B cell (primary cell): ENCODE measurements at regions not wholly inside any gene's neighbourhood (a gene's known extent, or its start where the extent isn't known, plus 50 kb on each side); places are given as distances from the start of the nearest gene placed in this dataset.

Experiments used
- ATAC-seq: fragments of 200-7000 bp; cut with Tn5 transposase; one replicate; pipeline ENCODE4 v1.10.0; 2021; ENCODE audit warnings: low read depth, mild to moderate bottlenecking, moderate number of reproducible peaks, moderate library complexity
- CTCF ChIA-PET: fragments of 350-600 bp; sonication (Branson Sonifier 250); formaldehyde crosslinking; loops from one replicate; lab custom pipeline; 2021; ENCODE audit warnings: antibody characterized with exemption, inconsistent platforms; lab: Charles Lee
- POLR2A ChIA-PET: fragments of 350-600 bp; sonication (Branson Sonifier 250); formaldehyde crosslinking; loops from one replicate; lab custom pipeline; 2021; ENCODE audit warnings: antibody characterized with exemption; lab: Charles Lee
- DNase-seq: peaks from one replicate; pipeline ENCODE4 v3.0.0; 2013
- H2AFZ ChIP-seq: 2 replicates; pipeline ENCODE4 v1.6.1; 2012; ENCODE audit warnings: mild to moderate bottlenecking, low read depth, low read length; ENCODE audit not compliant: insufficient read depth, poor library complexity, severe bottlenecking
- H3K27ac ChIP-seq, 2 donors: 1 replicate in 1 of 2; 2 replicates in 1 of 2; pipeline ENCODE4 v1.5.1; 2012 to 2013; ENCODE audit warnings: low read length in 2 of 2, mild to moderate bottlenecking in 2 of 2, moderate library complexity in 1 of 2
- H3K27me3 ChIP-seq, 4 experiments: fragments of 200-600 bp in 1 of 4; sonication (generic) in 1 of 4; replicated peaks in 1 of 4; 1 replicate in 2 of 4; 2 replicates in 2 of 4; pipeline versions ENCODE4 v1.6.1 to v1.7.0; 2013 to 2016; ENCODE audit warnings: low read length in 3 of 4, mild to moderate bottlenecking in 2 of 4, mixed read lengths in 1 of 4, moderate library complexity in 1 of 4; ENCODE audit not compliant: insufficient read depth in 4 of 4, control insufficient read depth in 3 of 4; ENCODE audit errors: control extremely low read depth in 1 of 4
- H3K36me3 ChIP-seq, 2 experiments: replicated peaks in 1 of 2; 1 replicate in 1 of 2; 2 replicates in 1 of 2; pipeline versions ENCODE4 v1.6.1 to v1.7.1; 2013; ENCODE audit warnings: low read length in 1 of 2; ENCODE audit not compliant: insufficient read depth in 2 of 2, control insufficient read depth in 1 of 2; ENCODE audit errors: control extremely low read depth in 1 of 2, extremely low read depth in 1 of 2
- H3K4me1 ChIP-seq, 2 donors: fragments of 200-600 bp in 1 of 2; sonication (generic) in 1 of 2; 1 replicate in 1 of 2; 2 replicates in 1 of 2; pipeline versions ENCODE4 v1.5.1 to v1.6.1; 2013 to 2017; ENCODE audit warnings: low read length in 2 of 2; ENCODE audit not compliant: control insufficient read depth in 2 of 2, insufficient read depth in 2 of 2
- H3K4me2 ChIP-seq: replicated peaks from 2 replicates; pipeline ENCODE3; 2012; ENCODE audit warnings: mild to moderate bottlenecking, low read depth, low read length; ENCODE audit not compliant: poor library complexity, severe bottlenecking
- H3K4me3 ChIP-seq, 5 experiments: fragments of 200-600 bp in 1 of 5; sonication (generic) in 1 of 5; 1 replicate in 3 of 5; 2 replicates in 2 of 5; pipeline versions ENCODE4 v1.5.1 to v1.7.0; 2011 to 2016; ENCODE audit warnings: low read length in 4 of 5, mild to moderate bottlenecking in 4 of 5, low read depth in 2 of 5, control low read depth in 1 of 5, moderate library complexity in 1 of 5; ENCODE audit not compliant: insufficient read depth in 1 of 5; ENCODE audit errors: control extremely low read depth in 1 of 5, extremely low read depth in 1 of 5
- H3K79me2 ChIP-seq: fragments of 200-600 bp; sonication (generic); one replicate; pipeline ENCODE4 v1.6.0; 2016; ENCODE audit warnings: low read length; ENCODE audit not compliant: control insufficient read depth, insufficient read depth
- H3K9ac ChIP-seq: fragments of 200-600 bp; sonication (generic); 2 replicates; pipeline ENCODE4 v1.6.1; 2017; ENCODE audit warnings: mild to moderate bottlenecking, low read length, moderate library complexity
- H3K9me3 ChIP-seq, 3 donors: one replicate each; pipeline versions ENCODE4 v1.6.1 to v1.7.1; 2013; ENCODE audit warnings: low read length in 2 of 3; ENCODE audit not compliant: control insufficient read depth in 2 of 3, insufficient read depth in 1 of 3; ENCODE audit errors: control extremely low read depth in 1 of 3
- H4K20me1 ChIP-seq: 2 replicates; pipeline ENCODE4 v1.6.0; 2012; ENCODE audit warnings: mild to moderate bottlenecking, low read length; ENCODE audit not compliant: insufficient read depth, control insufficient read depth, poor library complexity, severe bottlenecking
- H3K27ac Mint-ChIP-seq: one replicate; pipeline ENCODE4 v1.8.0; 2021; ENCODE audit warnings: mixed read lengths
- H3K27me3 Mint-ChIP-seq: one replicate; pipeline ENCODE4 v1.8.0; 2021; ENCODE audit warnings: mixed read lengths
- H3K4me1 Mint-ChIP-seq: one replicate; pipeline ENCODE4 v1.8.0; 2021; ENCODE audit warnings: mixed read lengths
- H3K4me3 Mint-ChIP-seq: one replicate; pipeline ENCODE4 v1.8.0; 2021; ENCODE audit warnings: mixed read lengths
- H3K9me3 Mint-ChIP-seq: one replicate; pipeline ENCODE4 v1.8.0; 2022; ENCODE audit warnings: mixed read lengths; ENCODE audit not compliant: insufficient read depth
- CTCF ChIP-seq: fragments of 200-600 bp; IDR thresholded peaks from one replicate; pipeline ENCODE4 v1.8.0; 2022; ENCODE audit warnings: antibody characterized with exemption, mild to moderate bottlenecking
- EZH2 ChIP-seq: IDR thresholded peaks from 2 replicates; pipeline ENCODE4 v1.6.1; 2012; ENCODE audit warnings: borderline replicate concordance, low read depth, mild to moderate bottlenecking, moderate library complexity, low read length; ENCODE audit not compliant: insufficient read depth, poor library complexity, severe bottlenecking
- WGBS: methylation state at CpG from one replicate; pipeline ENCODE4 v1.1.5; 2013; ENCODE audit warnings: missing lambda C conversion rate; ENCODE audit not compliant: insufficient coverage; 5-methylcytosine and 5-hydroxymethylcytosine counted together
- intact Hi-C: fragments of 100-400 bp; cut with micrococcal nuclease; formaldehyde crosslinking; loops from one replicate; pipeline ENCODE4 v1.10.0; 2022

GRCh38 chr14:101025696-101026095 lies 122.2 kb upstream of the RTL1 start:
- Histone ChIP-seq H3K4me1 (no peaks in the 10 kb centered on the region), H3K79me2 (no peaks in the 10 kb centered on the region), H3K4me3 (no peak overlapping the region), H3K9me3 (peaks cover 0 to 32% (median 0%) of the 10 kb centered on the region in 3 donors), H2AFZ (no peak overlapping the region), H3K27me3 (no peaks in the 10 kb centered on the region), H3K9ac (no peak overlapping the region), H3K27ac (no peak overlapping the region), H3K36me3 (no peaks in the 10 kb centered on the region), H3K4me2 (no peak overlapping the region), H4K20me1 (no peaks in the 10 kb centered on the region)
- DNase-seq (no peak), ATAC-seq (no peak)
- 96% methylated on average over 19 of the region's 19 CpGs for WGBS
- H3K27me3 Mint-ChIP-seq = peaks cover under 1% of the 10 kb centered on the region
- no peak overlapping the region for H3K4me3 Mint-ChIP-seq
- POLR2A ChIA-PET = no interaction called here
- H3K4me1 Mint-ChIP-seq = no peaks in the 10 kb centered on the region
- H3K27ac Mint-ChIP-seq = no peak overlapping the region
- no peak for TF ChIP-seq EZH2
- TF ChIP-seq CTCF = no peak
- CTCF ChIA-PET = no interaction called here
- intact Hi-C loops = no loop called here
- H3K9me3 Mint-ChIP-seq = no peaks in the 10 kb centered on the region

- intact Hi-C loops = no loop called here
- Mint-ChIP-seq H3K27me3 (no peaks in the 10 kb centered on the region), H3K9me3 (no peaks in the 10 kb centered on the region), H3K27ac (no peak overlapping the region), H3K4me1 (no peaks in the 10 kb centered on the region), H3K4me3 (no peak overlapping the region)
- ChIA-PET CTCF (no interaction called here), POLR2A (no interaction called here)
- Histone ChIP-seq H3K4me3 (no peak overlapping the region), H3K36me3 (no peaks in the 10 kb centered on the region), H3K79me2 (no peaks in the 10 kb centered on the region), H4K20me1 (no peaks in the 10 kb centered on the region), H3K4me1 (no peaks in the 10 kb centered on the region), H2AFZ (no peak overlapping the region), H3K27me3 (no peaks in the 10 kb centered on the region), H3K9me3 (peaks cover 0 to 38% (median 0%) of the 10 kb centered on the region in 3 donors), H3K9ac (no peak overlapping the region), H3K4me2 (no peak overlapping the region), H3K27ac (no peak overlapping the region)
- TF ChIP-seq CTCF (no peak), EZH2 (no peak)
- no peak for DNase-seq
- no peak for ATAC-seq
- 100% methylated on average over 3 of the region's 7 CpGs for WGBS
Observed at GRCh38 chr14:101026341-101026740, 122.8 kb upstream of the RTL1 start.
